Spinal cord (tissue), 9 donors: ENCODE measurements at regions not wholly inside any gene's neighbourhood (a gene's known extent, or its start where the extent isn't known, plus 50 kb on each side); places are given as distances from the start of the nearest gene placed in this dataset.
A peak's percentile ranks its signal among the peaks of the same experiment; 100 is the strongest.

Experiments
- DNase-seq, 6 donors: peaks; one replicate each; pipeline versions ENCODE4 v3.0.0 to v3.0.0-alpha.2; 2013 to 2015; ENCODE audit warnings: low spot score in 6 of 6, low read depth in 4 of 6
- H3K27ac ChIP-seq: one replicate; pipeline ENCODE4 v1.5.1; 2013; ENCODE audit warnings: low read depth, low read length, control low read depth
- H3K27me3 ChIP-seq: one replicate; pipeline ENCODE4 v1.6.1; 2013; ENCODE audit warnings: low read length; ENCODE audit not compliant: control insufficient read depth, insufficient read depth
- H3K36me3 ChIP-seq: one replicate; pipeline ENCODE4 v1.6.1; 2013; ENCODE audit warnings: low read length; ENCODE audit not compliant: control insufficient read depth, insufficient read depth
- H3K4me1 ChIP-seq: one replicate; pipeline ENCODE4 v1.6.1; 2013; ENCODE audit warnings: low read length; ENCODE audit not compliant: control insufficient read depth, insufficient read depth
- H3K4me3 ChIP-seq: one replicate; pipeline ENCODE4 v1.5.1; 2013; ENCODE audit warnings: low read depth, low read length, control low read depth
- H3K9me3 ChIP-seq: one replicate; pipeline ENCODE4 v1.6.1; 2013; ENCODE audit warnings: low read length; ENCODE audit not compliant: control insufficient read depth, insufficient read depth
- WGBS: methylation state at CpG from one replicate; pipeline ENCODE4 v1.1.5; 2013; ENCODE audit warnings: missing lambda C conversion rate; ENCODE audit not compliant: insufficient coverage; 5-methylcytosine and 5-hydroxymethylcytosine counted together
- donor health status: healthy.

- no peaks in the 10 kb centered on the region for H3K9me3 ChIP-seq
- 71% methylated on average over 3 of the region's 9 CpGs for WGBS
- no peak overlapping the region for H3K4me3 ChIP-seq
- H3K27ac ChIP-seq = no peak overlapping the region
- H3K4me1 ChIP-seq = no peaks in the 10 kb centered on the region
- H3K27me3 ChIP-seq = no peaks in the 10 kb centered on the region
- no peaks in the 10 kb centered on the region for H3K36me3 ChIP-seq
- DNase-seq = no peak
These were observed 266.1 kb upstream of the MEX3C start for GRCh38 chr18:51463483-51464136.

GRCh38 chr18:51478908-51479307 lies 281.4 kb upstream of the MEX3C start:
- WGBS = 75% methylated on average over 4 of the region's 6 CpGs
- no peaks in the 10 kb centered on the region for H3K9me3 ChIP-seq
- H3K27ac ChIP-seq = no peak overlapping the region
- H3K36me3 ChIP-seq = no peaks in the 10 kb centered on the region
- H3K4me3 ChIP-seq = no peak overlapping the region
- peak in 1 of 6 donors; percentile 9 for DNase-seq
- no peaks in the 10 kb centered on the region for H3K27me3 ChIP-seq
- no peaks in the 10 kb centered on the region for H3K4me1 ChIP-seq

GRCh38 chr18:51479736-51480135 lies 282.3 kb upstream of the MEX3C start:
- Histone ChIP-seq H3K4me1 (no peaks in the 10 kb centered on the region), H3K4me3 (no peak overlapping the region), H3K9me3 (no peaks in the 10 kb centered on the region), H3K36me3 (no peaks in the 10 kb centered on the region), H3K27ac (no peak overlapping the region), H3K27me3 (no peaks in the 10 kb centered on the region)
- 93% methylated on average over 5 of the region's 6 CpGs for WGBS
- DNase-seq = no peak

GRCh38 chr18:51480407-51481261 lies 283.2 kb upstream of the MEX3C start:
- Histone ChIP-seq H3K4me1 (no peaks in the 10 kb centered on the region), H3K4me3 (no peak overlapping the region), H3K27me3 (no peaks in the 10 kb centered on the region), H3K27ac (no peak overlapping the region), H3K9me3 (no peaks in the 10 kb centered on the region), H3K36me3 (no peaks in the 10 kb centered on the region)
- WGBS = 78% methylated on average over 1 of the region's 5 CpGs
- DNase-seq = peak in 1 of 6 donors; percentile 34

GRCh38 chr18:51486735-51487366 lies 289.4 kb upstream of the MEX3C start:
- WGBS = 96% methylated on average over 3 of the region's 6 CpGs
- Histone ChIP-seq H3K27me3 (no peaks in the 10 kb centered on the region), H3K27ac (no peak overlapping the region), H3K36me3 (no peaks in the 10 kb centered on the region), H3K4me3 (no peak overlapping the region), H3K9me3 (no peaks in the 10 kb centered on the region), H3K4me1 (no peaks in the 10 kb centered on the region)
- no peak for DNase-seq

- H3K27me3 ChIP-seq = no peaks in the 10 kb centered on the region
- no peaks in the 10 kb centered on the region for H3K4me1 ChIP-seq
- H3K36me3 ChIP-seq = no peaks in the 10 kb centered on the region
- no peak for DNase-seq
- H3K9me3 ChIP-seq = no peaks in the 10 kb centered on the region
- 98% methylated on average over 3 of the region's 3 CpGs for WGBS
- no peak overlapping the region for H3K4me3 ChIP-seq
- no peak overlapping the region for H3K27ac ChIP-seq
These were observed 292.9 kb upstream of the MEX3C start for GRCh38 chr18:51490417-51490816.

DNA sequence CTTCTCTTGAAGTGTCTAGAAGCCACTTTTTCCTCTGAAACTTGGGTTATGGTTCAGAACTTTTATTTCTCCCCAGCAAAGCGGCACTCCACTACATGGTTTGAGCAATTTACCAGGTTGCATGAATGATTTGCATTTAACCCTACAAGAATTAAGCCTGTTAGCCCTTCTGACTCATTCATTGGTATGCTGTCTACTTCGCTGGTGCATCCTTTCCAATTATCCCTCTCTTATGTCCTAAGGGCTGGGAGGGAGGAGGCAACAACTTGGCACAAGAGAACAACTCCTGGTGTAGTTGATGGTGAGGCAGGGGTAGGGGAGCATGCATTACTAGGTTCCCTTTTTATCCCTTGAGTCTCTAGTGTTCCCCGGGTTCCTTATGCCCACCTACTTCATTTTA lies 293.4 kb upstream of the MEX3C start:
- H3K9me3 ChIP-seq = no peaks in the 10 kb centered on the region
- no peak overlapping the region for H3K4me3 ChIP-seq
- no peak overlapping the region for H3K27ac ChIP-seq
- H3K4me1 ChIP-seq = no peaks in the 10 kb centered on the region
- no peak for DNase-seq
- 100% methylated on average over 1 of the region's 3 CpGs for WGBS
- H3K36me3 ChIP-seq = no peaks in the 10 kb centered on the region
- no peaks in the 10 kb centered on the region for H3K27me3 ChIP-seq

- no peaks in the 10 kb centered on the region for H3K36me3 ChIP-seq
- H3K27ac ChIP-seq = no peak overlapping the region
- WGBS = 90% methylated on average over 4 of the region's 4 CpGs
- DNase-seq = no peak
- H3K27me3 ChIP-seq = no peaks in the 10 kb centered on the region
- no peaks in the 10 kb centered on the region for H3K4me1 ChIP-seq
- no peaks in the 10 kb centered on the region for H3K9me3 ChIP-seq
- H3K4me3 ChIP-seq = no peak overlapping the region
These were observed 294.3 kb upstream of the MEX3C start for GRCh38 chr18:51491678-51492372.

DNA sequence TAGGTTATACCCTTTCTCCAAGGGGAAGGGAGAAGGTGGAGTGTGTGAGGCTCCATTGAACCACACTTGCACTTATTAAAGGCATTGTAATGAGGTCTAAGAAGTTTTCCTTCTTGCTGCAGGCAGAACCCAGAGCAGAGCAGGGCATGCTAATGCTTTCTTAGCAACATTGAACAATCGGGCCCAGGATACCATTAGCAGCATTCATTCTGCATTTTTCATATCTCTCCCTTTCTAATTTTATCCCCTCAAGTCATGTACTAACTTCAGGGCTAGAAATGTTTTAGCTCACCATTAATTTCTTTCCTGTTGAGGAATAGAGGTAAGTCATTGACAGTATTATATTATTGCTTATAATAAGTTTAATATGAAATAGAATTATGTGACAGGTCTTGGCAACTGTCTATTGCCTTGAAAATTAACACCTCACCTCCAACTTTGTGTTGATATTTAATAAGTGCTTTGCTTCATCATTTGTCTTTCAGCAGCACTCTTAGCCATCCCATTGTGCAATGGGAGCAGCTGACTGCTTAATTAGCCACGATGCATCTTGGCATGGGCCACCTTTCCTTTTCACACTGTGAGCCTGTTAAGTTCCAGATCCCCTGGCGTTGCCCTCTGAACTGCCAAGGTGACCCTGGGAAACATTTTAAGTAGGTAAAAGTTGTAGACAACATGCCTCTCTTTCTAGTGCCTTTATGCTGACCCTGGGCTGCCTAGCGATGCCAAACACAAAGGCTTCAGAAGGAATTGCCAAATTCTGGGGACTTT lies 300.8 kb upstream of the MEX3C start:
- WGBS = 26% methylated on average over 3 of the region's 4 CpGs
- no peak overlapping the region for H3K27ac ChIP-seq
- peak in 2 of 6 donors; percentile 24 to 32 for DNase-seq
- H3K27me3 ChIP-seq = no peaks in the 10 kb centered on the region
- H3K4me3 ChIP-seq = no peak overlapping the region
- H3K9me3 ChIP-seq = peaks cover 1% of the 10 kb centered on the region
- H3K4me1 ChIP-seq = no peaks in the 10 kb centered on the region
- no peaks in the 10 kb centered on the region for H3K36me3 ChIP-seq
